PFSK-1 (cell line): ENCODE measurements at regions not wholly inside any gene's neighbourhood (a gene's known extent, or its start where the extent isn't known, plus 50 kb on each side); places are given as distances from the start of the nearest gene placed in this dataset.

Source experiments
- POLR2AphosphoS5 ChIP-seq: IDR thresholded peaks from 2 replicates; pipeline ENCODE4 v1.6.1; 2012; ENCODE audit warnings: low read depth, mild to moderate bottlenecking, control low read depth, low read length, moderate library complexity
- REST ChIP-seq, 2 experiments: IDR thresholded peaks; 2 replicates each; pipeline versions ENCODE4 v1.6.1 to v1.8.0; 2011 to 2012; ENCODE audit warnings: low read depth in 2 of 2, low read length in 2 of 2, control low read depth in 1 of 2, inconsistent platforms in 1 of 2, mild to moderate bottlenecking in 1 of 2, moderate library complexity in 1 of 2; ENCODE audit not compliant: insufficient read depth in 1 of 2
- TAF1 ChIP-seq: IDR thresholded peaks from 2 replicates; pipeline ENCODE4 v1.6.1; 2012; ENCODE audit warnings: low read length, control low read depth, borderline replicate concordance; ENCODE audit not compliant: insufficient read depth

GRCh38 chr1:95990033-95990432 lies 731.6 kb upstream of the PTBP2 start:
- TF ChIP-seq TAF1 = no peak
- TF ChIP-seq POLR2AphosphoS5 = no peak
- no peak for TF ChIP-seq REST (IDR thresholded peaks at IDR 0.05; ENCODE audit: insufficient read depth in 1 of 2, low read depth in 2 of 2, low read length in 2 of 2)
